CD8-positive, alpha-beta memory T cell (primary cell): ENCODE measurements at regions not wholly inside any gene's neighbourhood (a gene's known extent, or its start where the extent isn't known, plus 50 kb on each side); places are given as distances from the start of the nearest gene placed in this dataset.

ENCODE experiments used
- CTCF ChIA-PET: fragments of 350-600 bp; sonication (Branson Sonifier 250); formaldehyde crosslinking; loops from one replicate; lab custom pipeline; 2021; ENCODE audit warnings: antibody characterized with exemption; lab: Charles Lee
- POLR2A ChIA-PET: fragments of 350-600 bp; sonication (Branson Sonifier 250); formaldehyde crosslinking; loops from one replicate; lab custom pipeline; 2021; ENCODE audit warnings: antibody characterized with exemption; lab: Charles Lee
- DNase-seq, 5 donors: peaks; one replicate each; pipeline versions ENCODE4 v3.0.0 to v3.0.0-alpha.2; 2020 to 2022; ENCODE audit warnings: mixed read lengths in 1 of 5
- H3K27ac ChIP-seq: one replicate; pipeline ENCODE4 v1.7.0; 2013; ENCODE audit warnings: low read depth, mild to moderate bottlenecking, low read length, moderate library complexity
- H3K27me3 ChIP-seq: 2 replicates; pipeline ENCODE4 v1.7.0; 2013; ENCODE audit warnings: low read length, mild to moderate bottlenecking; ENCODE audit not compliant: insufficient read depth, poor library complexity, severe bottlenecking
- H3K36me3 ChIP-seq: 2 replicates; pipeline ENCODE4 v1.7.0; 2013; ENCODE audit warnings: mild to moderate bottlenecking, low read length, moderate library complexity; ENCODE audit not compliant: insufficient read depth
- H3K4me1 ChIP-seq: 2 replicates; pipeline ENCODE4 v1.7.0; 2013; ENCODE audit warnings: mild to moderate bottlenecking, low read length, moderate library complexity; ENCODE audit not compliant: insufficient read depth
- H3K4me3 ChIP-seq: 2 replicates; pipeline ENCODE4 v1.7.0; 2013; ENCODE audit warnings: mild to moderate bottlenecking, low read length
- H3K9me3 ChIP-seq: 2 replicates; pipeline ENCODE4 v1.7.0; 2013; ENCODE audit warnings: mild to moderate bottlenecking, low read length
- H3K27ac Mint-ChIP-seq, 8 donors: one replicate each; pipeline ENCODE4 v1.8.0; 2020 to 2021; ENCODE audit warnings: mixed read lengths in 8 of 8, mild to moderate bottlenecking in 6 of 8, inconsistent platforms in 3 of 8, moderate library complexity in 3 of 8
- H3K27me3 Mint-ChIP-seq, 2 donors: one replicate each; pipeline ENCODE4 v1.8.0; 2020 to 2021; ENCODE audit warnings: mixed read lengths in 2 of 2, mild to moderate bottlenecking in 1 of 2, moderate library complexity in 1 of 2
- H3K36me3 Mint-ChIP-seq, 3 donors: one replicate each; pipeline ENCODE4 v1.8.0; 2020 to 2021; ENCODE audit warnings: mixed read lengths in 3 of 3, inconsistent platforms in 1 of 3, mild to moderate bottlenecking in 1 of 3
- H3K4me1 Mint-ChIP-seq, 3 donors: one replicate each; pipeline ENCODE4 v1.8.0; 2020 to 2021; ENCODE audit warnings: mixed read lengths in 3 of 3, inconsistent platforms in 1 of 3, mild to moderate bottlenecking in 1 of 3
- H3K4me3 Mint-ChIP-seq, 7 donors: one replicate each; pipeline ENCODE4 v1.8.0; 2020 to 2021; ENCODE audit warnings: mixed read lengths in 7 of 7, mild to moderate bottlenecking in 6 of 7, moderate library complexity in 4 of 7, inconsistent platforms in 2 of 7
- H3K9me3 Mint-ChIP-seq, 5 donors: one replicate each; pipeline ENCODE4 v1.8.0; 2020 to 2022; ENCODE audit warnings: mixed read lengths in 5 of 5, mild to moderate bottlenecking in 3 of 5, moderate library complexity in 2 of 5, inconsistent platforms in 1 of 5

- no peaks in the 10 kb centered on the region for H3K27me3 ChIP-seq
- H3K36me3 ChIP-seq: no peaks in the 10 kb centered on the region
- POLR2A ChIA-PET: no interaction called here
- Mint-ChIP-seq H3K36me3 (peaks cover 0 to 3% (median 2%) of the 10 kb centered on the region in 3 donors), H3K4me1 (no peaks in the 10 kb centered on the region), H3K27ac (no peak overlapping the region), H3K27me3 (peaks cover 9 to 55% of the 10 kb centered on the region in 2 donors), H3K4me3 (no peak overlapping the region), H3K9me3 (peaks cover 0 to 8% (median 2%) of the 10 kb centered on the region in 5 donors)
- H3K4me1 ChIP-seq: no peaks in the 10 kb centered on the region
- CTCF ChIA-PET: no interaction called here
- no peaks in the 10 kb centered on the region for H3K9me3 ChIP-seq
- DNase-seq: no peak
- H3K4me3 ChIP-seq: no peak overlapping the region
- H3K27ac ChIP-seq: no peak overlapping the region
These were observed 167.0 kb downstream of the TLE3 start for GRCh38 chr15:69930754-69931153.

DNA sequence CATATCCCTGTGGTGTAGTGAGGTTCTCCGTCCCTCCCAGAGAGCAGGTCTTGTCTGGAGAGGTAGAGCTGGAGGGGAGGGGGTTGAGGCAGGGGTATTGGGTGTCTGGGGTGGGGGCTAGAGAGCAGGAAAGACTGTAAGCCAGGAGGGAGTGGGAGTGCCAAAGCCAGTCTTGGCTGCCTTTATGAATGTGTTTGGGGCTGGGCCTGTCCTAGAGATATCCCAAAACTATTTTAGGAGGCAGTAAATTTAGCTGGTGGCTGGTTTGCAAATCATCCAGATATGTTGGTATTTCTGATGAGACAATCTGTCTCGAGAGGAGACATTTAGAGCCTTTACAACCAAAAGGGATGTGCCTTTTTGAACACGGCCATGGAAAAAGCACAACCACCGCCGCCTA is 166.6 kb downstream of the TLE3 start:
- Histone ChIP-seq H3K36me3 (no peaks in the 10 kb centered on the region), H3K27me3 (no peaks in the 10 kb centered on the region), H3K4me1 (no peaks in the 10 kb centered on the region), H3K27ac (no peak overlapping the region), H3K9me3 (no peaks in the 10 kb centered on the region), H3K4me3 (no peak overlapping the region)
- H3K4me3 Mint-ChIP-seq: no peak overlapping the region
- peaks cover 0 to 3% (median 2%) of the 10 kb centered on the region in 3 donors for H3K36me3 Mint-ChIP-seq
- peaks cover 9 to 55% of the 10 kb centered on the region in 2 donors for H3K27me3 Mint-ChIP-seq
- peaks cover 0 to 8% (median 2%) of the 10 kb centered on the region in 5 donors for H3K9me3 Mint-ChIP-seq
- no peak for DNase-seq
- no peaks in the 10 kb centered on the region for H3K4me1 Mint-ChIP-seq
- CTCF ChIA-PET: no interaction called here
- POLR2A ChIA-PET: no interaction called here
- H3K27ac Mint-ChIP-seq: no peak overlapping the region

DNA sequence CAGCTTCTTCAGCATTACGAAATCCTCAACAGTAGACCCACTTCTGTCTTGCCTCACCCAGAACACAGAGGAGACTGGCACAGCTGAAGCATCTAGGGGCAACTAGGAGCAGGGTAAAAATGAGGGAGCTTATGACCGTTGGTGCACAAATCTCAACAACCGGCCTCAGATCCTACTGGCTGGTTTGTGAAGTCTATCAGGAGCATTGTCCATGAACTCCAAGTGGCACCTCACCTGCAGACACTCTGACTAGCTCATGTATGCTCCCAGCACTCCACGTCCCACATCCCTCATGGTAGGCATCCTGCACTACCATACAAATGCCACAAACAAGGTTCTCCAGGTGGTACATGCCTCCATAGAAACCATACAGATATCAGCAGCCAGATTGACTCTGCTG is 163.1 kb downstream of the TLE3 start:
- ChIA-PET CTCF (no interaction called here), POLR2A (no interaction called here)
- Mint-ChIP-seq H3K9me3 (peaks cover 0 to 5% (median 2%) of the 10 kb centered on the region in 5 donors), H3K4me1 (no peaks in the 10 kb centered on the region), H3K4me3 (no peak overlapping the region), H3K36me3 (no peaks in the 10 kb centered on the region), H3K27ac (no peak overlapping the region), H3K27me3 (peaks cover 7 to 39% of the 10 kb centered on the region in 2 donors)
- no peaks in the 10 kb centered on the region for H3K4me1 ChIP-seq
- H3K27ac ChIP-seq: no peak overlapping the region
- no peak overlapping the region for H3K4me3 ChIP-seq
- no peaks in the 10 kb centered on the region for H3K9me3 ChIP-seq
- no peak for DNase-seq
- H3K36me3 ChIP-seq: no peaks in the 10 kb centered on the region
- H3K27me3 ChIP-seq: no peaks in the 10 kb centered on the region

DNA sequence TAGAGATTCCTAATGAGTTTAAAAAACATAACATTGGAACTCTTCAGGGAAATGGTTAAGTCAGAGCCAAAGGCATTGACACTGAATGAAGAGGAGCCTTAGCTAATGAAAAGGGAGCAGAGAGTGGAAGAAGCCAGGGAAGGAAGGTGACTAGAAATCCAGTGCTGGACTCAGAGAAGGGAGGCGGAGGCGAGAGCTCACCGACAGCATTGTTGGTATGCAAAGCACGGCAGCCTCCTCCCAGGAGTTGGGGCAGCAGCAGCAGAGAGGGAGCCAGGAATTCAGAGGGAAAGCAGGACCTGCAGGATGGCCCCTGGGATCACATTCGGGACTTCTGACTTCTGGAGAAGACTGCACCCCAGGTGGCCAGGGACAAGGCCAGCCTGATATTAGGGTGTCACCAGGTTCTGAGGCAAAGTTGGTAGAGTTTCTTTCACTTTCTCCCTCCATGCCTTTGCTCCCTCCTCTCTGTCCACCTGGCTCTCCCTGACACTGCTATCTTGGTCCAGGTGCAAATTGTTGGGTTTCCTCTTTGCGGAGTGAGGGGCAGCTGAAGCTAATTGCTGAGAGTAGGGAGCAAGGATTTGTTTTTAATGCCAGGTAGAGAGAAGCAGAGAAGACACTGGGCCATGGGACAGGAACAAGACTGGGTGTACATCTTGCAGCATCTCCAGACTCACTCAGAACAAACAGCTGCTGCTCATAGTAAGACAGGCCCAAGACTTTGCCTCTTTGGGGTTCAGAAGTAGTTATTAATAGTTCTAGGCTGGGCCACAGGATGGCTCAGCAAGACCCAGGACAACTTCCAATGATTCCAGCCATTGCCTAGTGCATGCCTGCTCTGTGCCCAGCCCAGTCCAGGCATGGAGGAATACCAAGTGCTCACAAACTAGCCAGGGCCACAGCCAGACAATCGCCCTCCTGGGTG is 157.9 kb downstream of the TLE3 start:
- peaks cover 8 to 15% of the 10 kb centered on the region in 2 donors for H3K27me3 Mint-ChIP-seq
- H3K4me3 ChIP-seq: no peak overlapping the region
- no peaks in the 10 kb centered on the region for H3K9me3 ChIP-seq
- no peak overlapping the region for H3K4me3 Mint-ChIP-seq
- DNase-seq: no peak
- no peak overlapping the region for H3K27ac ChIP-seq
- no peaks in the 10 kb centered on the region for H3K27me3 ChIP-seq
- H3K36me3 Mint-ChIP-seq: no peaks in the 10 kb centered on the region
- CTCF ChIA-PET: no interaction called here
- no peaks in the 10 kb centered on the region for H3K4me1 ChIP-seq
- no peaks in the 10 kb centered on the region for H3K4me1 Mint-ChIP-seq
- POLR2A ChIA-PET: no interaction called here
- H3K9me3 Mint-ChIP-seq: peaks cover 0 to 5% (median 2%) of the 10 kb centered on the region in 5 donors
- no peak overlapping the region for H3K27ac Mint-ChIP-seq
- H3K36me3 ChIP-seq: no peaks in the 10 kb centered on the region

GRCh38 chr15:69940441-69941300 is 157.0 kb downstream of the TLE3 start:
- POLR2A ChIA-PET: no interaction called here
- Mint-ChIP-seq H3K4me1 (no peaks in the 10 kb centered on the region), H3K36me3 (no peaks in the 10 kb centered on the region), H3K9me3 (peaks cover 0 to 2% (median 0%) of the 10 kb centered on the region in 5 donors), H3K4me3 (no peak overlapping the region), H3K27me3 (peaks cover 5 to 8% of the 10 kb centered on the region in 2 donors), H3K27ac (no peak overlapping the region)
- CTCF ChIA-PET: no interaction called here
- Histone ChIP-seq H3K4me3 (no peak overlapping the region), H3K27me3 (no peaks in the 10 kb centered on the region), H3K27ac (no peak overlapping the region), H3K4me1 (no peaks in the 10 kb centered on the region), H3K36me3 (no peaks in the 10 kb centered on the region), H3K9me3 (no peaks in the 10 kb centered on the region)
- DNase-seq: no peak

DNA sequence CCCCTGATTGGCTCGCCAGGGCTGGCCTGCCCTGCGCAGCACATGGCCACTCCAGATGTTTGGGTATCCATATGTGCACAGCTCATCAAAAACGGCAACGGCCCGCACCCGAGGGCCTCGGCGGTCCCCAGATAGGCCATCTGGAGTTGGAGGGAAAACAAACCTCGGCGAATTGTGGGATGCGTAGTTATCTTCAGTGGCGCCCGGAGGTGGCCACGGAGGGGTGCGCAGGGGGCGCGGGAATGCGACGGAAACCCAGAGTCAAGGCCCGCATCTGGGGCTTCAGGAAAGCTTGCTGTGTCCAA is 156.5 kb downstream of the TLE3 start:
- CTCF ChIA-PET: no interaction called here
- H3K27me3 ChIP-seq: no peaks in the 10 kb centered on the region
- H3K4me3 ChIP-seq: no peak overlapping the region

DNA sequence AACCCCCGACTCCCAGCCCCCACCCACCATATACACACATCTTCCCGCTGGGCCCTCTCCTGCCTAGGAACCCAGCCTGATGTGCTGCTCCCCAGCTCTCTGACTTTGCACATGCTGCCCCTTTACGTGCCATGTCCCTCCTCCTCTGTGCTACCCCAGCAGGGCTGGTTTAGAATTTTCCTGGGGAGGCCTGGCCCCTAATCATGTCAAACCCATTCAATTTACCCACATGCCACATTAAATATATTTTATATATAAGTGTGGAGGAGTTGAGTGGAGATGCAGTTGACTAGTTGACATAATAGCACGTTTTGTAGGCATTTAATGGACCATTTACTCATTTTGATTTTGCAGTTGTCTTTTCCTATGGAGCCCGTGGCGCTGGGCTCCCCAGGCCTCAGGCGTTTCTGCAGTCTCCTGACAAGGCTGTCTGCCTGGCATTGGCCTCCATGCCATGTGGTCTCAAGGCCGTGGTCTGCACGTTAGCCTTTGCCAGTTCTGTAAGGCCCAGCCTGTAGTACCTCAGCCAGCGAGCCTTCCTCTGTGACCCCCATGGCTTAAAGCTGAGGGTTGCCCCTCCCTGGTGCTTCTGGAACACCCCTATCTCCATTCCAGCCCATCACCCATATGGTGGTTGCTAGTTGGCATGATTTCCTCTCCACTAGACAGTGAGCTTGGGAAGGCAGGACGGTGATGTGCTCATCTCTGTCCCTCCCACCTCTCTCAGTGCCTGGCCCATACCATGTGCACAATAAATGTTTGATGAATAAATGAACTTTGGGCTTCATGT is 155.8 kb downstream of the TLE3 start:
- H3K27ac ChIP-seq: no peak overlapping the region
- H3K36me3 ChIP-seq: no peaks in the 10 kb centered on the region
- ChIA-PET CTCF (no interaction called here), POLR2A (no interaction called here)
- DNase-seq: no peak
- Mint-ChIP-seq H3K4me3 (no peak overlapping the region), H3K36me3 (no peaks in the 10 kb centered on the region), H3K27ac (no peak overlapping the region), H3K9me3 (no peaks in the 10 kb centered on the region), H3K4me1 (no peaks in the 10 kb centered on the region), H3K27me3 (peaks cover 5 to 8% of the 10 kb centered on the region in 2 donors)
- H3K4me1 ChIP-seq: no peaks in the 10 kb centered on the region
- no peaks in the 10 kb centered on the region for H3K27me3 ChIP-seq
- H3K9me3 ChIP-seq: no peaks in the 10 kb centered on the region
- no peak overlapping the region for H3K4me3 ChIP-seq

More for the DNA sequence above, 156.5 kb downstream of the TLE3 start:
- no peaks in the 10 kb centered on the region for H3K36me3 ChIP-seq
- Mint-ChIP-seq H3K4me1 (no peaks in the 10 kb centered on the region), H3K9me3 (no peaks in the 10 kb centered on the region), H3K27me3 (peaks cover 5 to 8% of the 10 kb centered on the region in 2 donors), H3K4me3 (no peak overlapping the region), H3K36me3 (no peaks in the 10 kb centered on the region), H3K27ac (no peak overlapping the region)
- DNase-seq: no peak
- no peaks in the 10 kb centered on the region for H3K9me3 ChIP-seq
- POLR2A ChIA-PET: no interaction called here
- H3K4me1 ChIP-seq: no peaks in the 10 kb centered on the region
- H3K27ac ChIP-seq: no peak overlapping the region
